HG03460 (cell line): ENCODE measurements at regions not wholly inside any gene's neighbourhood (a gene's known extent, or its start where the extent isn't known, plus 50 kb on each side); places are given as distances from the start of the nearest gene placed in this dataset.
"Not testable (repeated sequence)": the region's sequence is repeated elsewhere in the genome, so short reads cannot be mapped to it uniquely, and the experiment has no call there.

Source experiments
- ATAC-seq: cut with Tn5 transposase; IDR thresholded peaks from one replicate; pipeline ENCODE4 v1.9.1; 2021; ENCODE audit not compliant: unreplicated experiment

DNA sequence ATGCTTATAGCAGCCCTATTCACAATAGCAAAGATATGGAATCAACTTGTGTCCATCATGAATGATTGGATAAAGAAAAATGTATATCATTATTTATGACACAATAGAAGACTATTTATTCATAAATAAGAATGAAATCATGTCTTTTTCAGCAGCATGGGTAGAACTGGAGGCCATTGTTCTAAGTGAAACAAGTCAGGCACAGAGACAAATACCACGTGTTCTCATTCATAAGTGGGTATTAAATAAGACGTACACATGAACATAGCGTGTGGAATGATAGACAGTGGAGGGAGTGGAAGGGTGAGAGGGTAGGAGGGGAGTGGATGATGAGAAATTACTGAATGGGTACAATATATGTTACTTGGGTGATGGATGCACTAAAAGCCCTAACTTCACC, 762.4 kb downstream of the REEP3 start:
- no peak for ATAC-seq

DNA sequence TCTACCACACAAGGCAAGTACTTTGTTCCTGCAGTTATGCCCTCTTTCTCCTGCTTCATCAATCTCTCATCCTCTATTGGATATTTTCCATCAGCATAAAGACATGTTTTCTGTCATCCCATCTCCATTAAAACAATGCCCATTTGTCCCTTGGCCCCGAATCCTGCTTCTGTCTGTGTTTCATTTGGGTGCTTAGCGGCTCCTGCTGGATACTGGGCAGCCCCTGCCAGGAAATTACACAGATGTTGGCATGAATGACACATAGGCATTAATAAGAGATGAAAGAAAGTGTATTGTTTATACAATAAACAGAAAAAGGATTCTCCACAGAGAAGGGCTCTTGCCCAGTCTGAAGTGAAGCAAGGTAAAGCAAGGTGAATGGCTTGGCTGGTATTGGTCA, 765.3 kb downstream of the REEP3 start:
- no peak for ATAC-seq

DNA sequence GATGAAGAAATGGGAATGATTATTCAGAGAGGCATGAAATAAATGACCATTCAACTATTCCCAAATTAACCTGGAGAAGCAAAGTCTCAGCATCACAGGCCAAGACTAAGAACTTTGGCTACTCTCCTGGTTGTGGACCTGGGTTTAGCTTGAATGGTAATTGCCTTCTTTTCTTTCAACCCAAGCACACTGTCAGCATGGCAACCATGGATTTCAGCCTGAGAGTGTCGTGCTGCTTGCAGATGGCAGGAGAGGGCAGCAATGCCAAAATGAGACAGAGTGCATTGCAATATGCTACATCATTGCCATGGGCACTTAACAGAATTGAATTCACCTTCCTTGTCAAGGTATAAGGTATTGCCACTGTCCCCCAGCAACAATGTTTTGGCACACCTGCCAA, 767.2 kb downstream of the REEP3 start:
- ATAC-seq: no peak

DNA sequence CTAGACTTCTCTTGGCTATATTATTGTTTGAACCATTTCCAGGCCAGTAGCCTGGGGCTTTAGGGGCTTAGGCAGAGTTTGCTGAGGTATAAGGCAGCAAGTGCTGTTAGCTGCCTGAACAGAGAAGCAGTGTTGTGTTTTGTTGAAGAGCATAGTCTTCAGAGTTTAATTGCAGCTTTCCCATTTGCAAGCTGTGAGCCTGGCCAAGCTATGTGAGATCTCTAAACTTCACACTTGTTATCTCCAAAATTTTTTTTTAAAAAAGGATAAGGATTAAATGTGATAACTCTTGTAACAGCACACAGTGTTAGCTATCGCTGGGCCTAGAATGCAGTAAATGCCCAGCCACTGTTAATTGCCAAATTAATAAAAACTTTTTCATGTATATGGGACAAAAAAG, 782.4 kb downstream of the REEP3 start:
- ATAC-seq: no peak

DNA sequence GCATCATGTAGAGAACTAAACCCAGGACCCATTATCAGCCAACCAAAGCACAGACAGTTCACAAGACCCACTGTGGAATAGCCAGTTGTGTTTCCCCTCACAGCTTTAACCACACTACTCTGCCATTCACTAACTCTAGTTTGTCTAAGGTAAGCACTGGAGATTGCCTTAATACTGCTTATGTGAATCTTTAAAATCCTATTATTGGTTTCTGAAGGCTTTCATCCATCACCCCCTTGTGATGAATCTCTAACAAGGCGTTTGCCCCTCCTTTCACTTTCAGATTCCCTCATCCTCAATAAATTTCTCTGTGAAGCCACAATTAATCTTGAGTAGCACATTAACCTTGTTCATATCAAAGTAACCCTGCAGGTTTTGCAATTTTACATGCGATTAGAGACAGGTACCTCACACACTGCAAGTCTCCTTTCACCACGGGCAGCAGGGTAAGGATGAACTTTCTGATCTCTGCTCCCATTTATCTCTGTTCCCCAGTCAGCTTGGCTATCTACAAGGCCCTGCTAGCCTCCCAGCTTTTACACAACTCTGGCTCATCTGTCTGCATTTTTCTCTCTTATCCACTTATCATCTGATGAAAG, 785.6 kb downstream of the REEP3 start:
- ATAC-seq: no peak

DNA sequence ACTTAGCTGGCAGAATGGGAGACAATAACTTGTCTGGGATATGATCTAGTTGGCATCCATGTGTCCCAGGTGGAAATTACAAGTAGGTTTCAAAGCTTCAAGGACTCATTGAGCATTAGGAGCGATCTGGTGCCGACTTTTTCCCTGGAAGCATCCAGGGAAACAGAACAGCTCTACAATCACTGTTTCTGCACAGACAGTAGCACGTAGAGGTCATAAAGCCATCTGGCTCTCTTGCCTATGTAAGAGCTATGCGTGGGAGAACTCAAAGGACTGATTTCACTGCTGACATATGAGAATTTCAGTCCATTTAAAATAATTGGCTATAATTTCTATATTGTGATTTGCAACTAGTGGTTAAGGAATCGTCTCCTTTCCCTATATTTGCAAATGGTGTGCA, 791.7 kb downstream of the REEP3 start:
- no peak for ATAC-seq

DNA sequence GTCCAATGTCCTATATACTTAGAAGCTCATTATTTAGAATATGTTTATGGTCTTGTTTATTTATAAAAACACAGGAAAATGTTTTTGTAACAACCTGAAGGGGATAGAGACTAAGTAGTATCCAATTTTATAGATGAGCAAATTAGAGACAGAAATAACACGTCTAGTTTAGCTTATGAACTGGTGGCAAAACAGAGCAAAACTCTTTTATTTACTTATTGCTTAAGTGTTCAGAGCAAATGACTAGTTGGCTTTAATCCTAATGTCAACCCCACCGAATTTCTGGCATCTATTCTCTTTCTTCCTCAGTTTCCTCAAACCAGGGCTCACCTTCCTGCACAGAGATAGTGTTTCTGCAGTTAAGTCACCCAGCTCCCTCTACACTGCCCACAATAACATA, 792.8 kb downstream of the REEP3 start:
- ATAC-seq: no peak

DNA sequence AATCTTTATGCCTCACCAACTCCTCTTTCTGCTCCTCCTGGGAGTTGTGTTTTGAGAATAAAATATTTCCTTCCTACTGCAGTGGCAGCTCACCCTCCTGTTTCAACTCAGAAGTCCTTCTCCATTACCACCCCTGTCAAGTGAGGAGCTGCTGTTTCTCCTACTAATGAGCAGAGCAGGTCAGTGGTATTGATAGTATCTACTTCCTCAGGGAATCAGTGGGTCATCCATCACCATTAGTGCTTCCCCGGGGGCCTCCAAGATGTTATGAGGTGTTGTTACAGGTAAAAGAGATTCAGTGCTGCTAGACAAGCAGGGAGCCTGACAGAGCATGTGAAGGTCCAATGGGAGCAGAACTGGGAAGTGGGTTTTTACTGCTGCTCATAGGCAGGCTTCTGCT, 795.2 kb downstream of the REEP3 start:
- no peak for ATAC-seq

DNA sequence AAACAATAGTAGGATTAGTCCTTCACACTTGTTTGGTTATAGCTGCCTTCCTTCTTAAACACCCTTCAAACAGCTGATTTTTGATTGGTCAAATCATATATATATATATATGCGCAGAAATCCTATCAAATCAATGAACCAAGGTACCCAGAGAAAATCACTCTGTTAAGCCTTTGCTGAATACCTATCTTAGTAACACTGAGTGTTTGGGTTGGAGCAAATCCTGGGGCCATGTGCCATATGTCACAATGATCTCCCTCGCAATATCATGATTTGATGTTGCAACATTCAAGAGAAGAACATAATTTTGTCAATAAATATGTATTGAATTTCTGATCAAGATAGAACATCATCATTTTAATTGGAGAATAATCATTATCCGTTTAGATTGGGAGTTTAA, 795.6 kb downstream of the REEP3 start:
- no peak for ATAC-seq

DNA sequence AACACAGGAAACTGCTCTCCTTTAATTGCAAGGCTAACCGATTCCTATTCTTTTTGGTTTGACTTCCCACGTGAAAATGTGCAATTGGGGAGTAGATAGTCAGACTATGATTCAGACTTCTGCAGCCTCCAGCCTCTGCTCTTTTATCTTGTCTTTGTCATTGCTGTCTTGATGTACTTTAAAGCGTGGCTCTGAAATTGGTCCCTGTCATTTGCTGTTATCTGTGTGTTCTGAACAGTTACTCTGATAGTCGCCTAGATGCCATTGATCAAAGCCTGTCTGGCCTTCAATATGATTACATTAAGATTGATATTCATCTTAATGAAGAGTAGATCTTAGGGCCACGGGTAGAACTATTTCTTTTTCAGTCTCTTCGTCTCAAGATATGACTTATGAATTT, 799.2 kb downstream of the REEP3 start:
- no peak for ATAC-seq

DNA sequence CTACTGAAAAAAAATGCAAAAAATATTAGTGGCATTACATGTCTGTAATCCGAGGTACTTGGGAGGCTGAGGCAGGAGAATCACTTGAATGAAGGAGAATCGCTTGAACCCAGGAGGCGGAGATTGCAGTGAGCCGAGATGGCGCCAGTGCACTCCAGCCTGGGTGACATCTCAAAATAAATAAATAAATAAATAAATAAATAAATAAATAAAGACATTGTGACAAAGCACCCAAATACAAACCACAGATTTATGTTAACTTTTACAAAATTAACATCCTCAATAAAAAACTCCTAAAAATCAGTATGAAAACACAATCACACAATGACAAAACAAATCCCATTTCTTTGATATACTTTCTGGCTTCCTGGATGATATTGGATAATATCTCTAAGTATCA, 808.3 kb downstream of the REEP3 start:
- ATAC-seq: no peak

DNA sequence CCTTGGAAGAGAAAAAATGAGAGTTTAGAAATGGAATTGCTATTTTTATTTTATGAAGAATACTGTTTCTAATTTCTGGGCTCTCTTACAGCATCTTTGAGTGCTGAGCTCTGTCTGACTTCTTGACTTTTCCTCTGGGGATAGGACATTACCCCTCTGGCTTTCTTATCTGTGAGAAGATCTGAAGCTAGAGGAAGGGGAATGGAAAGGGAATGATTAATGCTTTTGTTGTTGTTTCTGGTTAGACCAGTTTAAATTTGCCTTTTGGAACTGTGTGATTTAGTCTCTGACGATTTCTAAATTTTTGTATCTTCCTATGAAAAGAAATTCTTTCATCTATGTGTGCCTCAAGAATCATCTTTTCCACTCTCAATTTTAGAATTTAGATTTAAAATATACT, 811.4 kb downstream of the REEP3 start:
- ATAC-seq: no peak

DNA sequence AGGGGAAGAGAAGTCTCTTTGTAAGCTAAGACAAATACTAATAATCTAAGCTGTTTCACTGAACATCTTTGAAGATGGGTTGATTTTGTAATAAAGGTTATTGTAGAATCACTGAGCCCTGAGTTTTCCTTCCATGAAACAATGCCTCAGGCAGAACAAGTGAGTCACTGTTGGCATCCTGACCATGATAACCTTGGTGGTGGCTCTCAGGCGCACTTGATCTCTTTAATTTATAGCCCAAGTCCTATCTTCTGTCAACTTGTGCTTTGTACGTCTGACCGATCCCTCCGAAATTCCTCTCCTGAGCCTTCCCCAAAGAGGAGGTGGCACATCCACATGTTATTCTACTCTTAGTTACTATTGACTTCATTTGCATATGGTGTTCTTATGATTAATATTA, 812.9 kb downstream of the REEP3 start:
- ATAC-seq: no peak

DNA sequence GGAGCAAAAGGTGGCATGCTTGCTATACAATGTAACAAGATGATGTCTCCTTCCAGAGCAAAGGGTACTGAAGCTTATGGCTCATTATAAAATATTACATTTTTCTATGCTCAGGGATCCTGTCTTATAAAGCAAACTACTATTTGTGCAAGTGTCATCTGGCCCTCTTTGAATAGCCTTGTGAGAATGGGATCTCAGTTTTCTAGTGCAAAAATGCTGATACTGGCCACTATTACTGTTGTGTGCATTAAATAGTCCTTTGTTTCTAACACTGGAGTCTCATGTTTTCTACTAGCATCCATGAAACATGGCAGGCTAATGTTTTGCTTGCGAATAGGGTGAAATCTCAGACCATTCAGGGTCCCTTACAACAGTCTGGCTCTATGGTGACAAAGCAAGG, 823.0 kb downstream of the REEP3 start:
- ATAC-seq: no peak

DNA sequence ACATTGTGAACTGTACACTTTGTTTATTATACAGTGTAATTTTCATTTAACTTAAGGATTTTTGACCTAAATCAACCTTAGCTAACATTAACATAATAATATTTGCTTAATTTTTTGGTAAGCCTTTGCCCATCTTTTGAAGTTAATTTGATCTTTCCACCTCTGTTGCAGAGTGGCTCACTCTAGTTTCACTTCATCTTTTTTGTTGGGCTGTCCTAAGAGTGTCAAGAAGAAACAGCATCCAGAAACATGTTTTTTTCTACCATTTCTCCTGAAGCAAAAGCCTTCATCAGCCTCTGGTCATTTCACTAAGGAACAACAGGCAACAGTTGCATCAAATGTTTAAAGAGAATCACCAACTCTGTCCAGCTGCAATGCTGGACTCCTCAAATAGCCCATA, 824.7 kb downstream of the REEP3 start:
- no peak for ATAC-seq

DNA sequence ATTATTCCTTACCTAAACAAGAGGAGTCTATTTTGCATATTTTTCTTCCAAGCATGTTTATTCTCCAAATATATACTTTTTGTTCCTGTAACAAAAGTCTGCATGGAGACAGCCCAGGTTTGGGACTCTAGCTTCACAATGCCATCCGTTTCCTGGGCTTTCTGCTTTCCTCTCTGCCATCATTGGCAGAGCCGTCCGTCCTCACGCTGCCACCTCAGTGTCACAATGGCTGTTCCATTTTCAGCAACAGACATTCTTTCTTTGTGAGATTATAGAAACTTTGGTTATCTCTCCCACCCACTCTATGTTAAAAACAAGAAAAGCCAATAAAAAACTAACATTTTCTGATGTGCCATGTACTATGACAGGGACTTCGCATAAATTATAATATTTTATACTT, 825.2 kb downstream of the REEP3 start:
- no peak for ATAC-seq

DNA sequence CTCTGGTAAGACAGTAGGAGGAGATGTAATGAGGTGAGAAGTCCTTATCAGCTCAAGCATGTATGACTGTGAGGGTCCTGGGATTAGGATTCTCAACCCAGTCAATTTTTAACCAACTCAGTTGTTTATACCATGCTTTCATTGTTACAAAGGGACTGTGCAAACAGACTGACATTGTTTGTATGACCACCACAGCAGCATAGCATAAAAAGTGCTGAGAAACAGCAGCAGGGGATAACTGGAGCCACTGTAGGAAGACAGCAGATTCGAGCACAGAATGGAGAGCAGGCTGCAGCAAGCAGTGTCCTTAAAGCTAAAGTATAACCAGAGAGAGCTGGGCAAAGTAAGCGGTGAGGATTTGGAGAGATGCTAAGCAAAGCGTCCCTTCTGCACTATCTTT, 829.5 kb downstream of the REEP3 start:
- no peak for ATAC-seq

DNA sequence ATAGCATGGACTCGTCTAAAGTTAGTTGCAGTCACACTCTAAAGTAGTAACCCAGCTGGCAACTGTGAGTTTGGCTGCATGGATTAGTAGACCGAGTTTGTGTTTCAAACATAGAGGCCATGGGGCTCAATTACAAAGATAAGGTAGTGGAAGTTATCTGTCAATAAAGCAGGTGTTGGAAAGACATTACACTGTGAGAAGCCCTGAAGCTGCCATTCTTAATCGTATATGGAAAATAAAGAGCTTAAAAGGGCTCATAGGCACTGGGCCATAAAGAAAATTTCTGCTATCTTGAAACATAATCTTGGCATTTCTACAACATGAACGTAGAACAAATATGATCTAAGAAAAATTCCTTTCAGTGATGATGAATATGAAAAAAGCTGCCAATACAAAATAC, 837.7 kb downstream of the REEP3 start:
- no peak for ATAC-seq

DNA sequence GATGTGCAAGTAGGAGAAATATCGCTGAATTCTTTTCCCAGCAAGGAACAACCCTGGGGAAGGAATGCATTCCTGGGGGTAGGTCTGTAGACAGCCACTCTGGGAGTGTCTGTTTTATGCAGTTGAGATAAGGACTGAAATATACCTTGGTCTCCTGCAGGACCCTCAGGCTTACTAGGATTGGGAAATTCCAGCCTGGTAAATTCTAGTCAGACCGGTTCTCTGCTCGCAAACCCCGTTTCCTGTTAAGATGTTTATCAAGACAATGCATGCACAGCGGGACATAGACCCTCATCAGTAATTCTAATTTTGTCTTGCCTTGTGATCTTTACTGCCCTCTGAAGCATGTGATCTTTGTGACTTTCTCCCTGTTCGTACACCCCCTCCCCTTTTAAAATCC, 839.0 kb downstream of the REEP3 start:
- not testable (repeated sequence) for ATAC-seq

DNA sequence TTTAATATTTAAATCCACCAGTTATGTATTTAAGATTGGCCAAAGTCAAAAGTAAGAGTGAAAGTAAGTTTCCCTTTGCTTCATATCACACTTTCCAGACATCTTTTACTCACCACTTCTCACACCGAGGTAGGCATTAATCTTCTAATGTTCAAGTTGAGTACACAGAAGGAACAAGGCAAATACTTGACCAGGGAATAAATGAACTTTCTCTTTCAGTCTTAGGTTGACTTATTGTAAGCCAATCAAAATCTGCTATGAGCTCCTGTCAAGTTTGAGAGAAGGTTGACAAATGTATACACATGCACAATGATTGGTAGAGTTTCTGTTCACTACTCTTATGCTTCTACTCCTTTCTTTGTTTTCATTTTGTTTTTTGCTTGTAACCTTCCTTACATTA, 842.5 kb downstream of the REEP3 start:
- ATAC-seq: no peak

DNA sequence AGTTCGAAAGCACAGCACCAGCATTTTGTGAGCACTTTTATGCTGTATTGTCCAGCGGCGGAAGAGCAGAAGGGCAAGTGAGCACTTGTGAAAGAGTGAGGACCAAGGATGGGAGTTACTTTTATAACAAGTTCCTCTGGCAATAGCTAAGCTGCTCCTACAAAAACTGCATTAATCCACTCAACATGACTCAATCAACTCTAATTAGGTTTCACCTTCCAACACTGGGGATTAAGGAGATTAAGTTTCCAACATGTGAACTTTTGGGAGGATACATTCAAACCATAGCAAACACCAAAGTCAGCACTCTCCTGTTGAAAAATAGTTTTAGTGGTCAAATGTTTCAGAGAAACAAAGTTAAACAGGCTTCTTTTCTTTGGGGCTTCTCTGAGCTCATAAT, 844.5 kb downstream of the REEP3 start:
- ATAC-seq: no peak

DNA sequence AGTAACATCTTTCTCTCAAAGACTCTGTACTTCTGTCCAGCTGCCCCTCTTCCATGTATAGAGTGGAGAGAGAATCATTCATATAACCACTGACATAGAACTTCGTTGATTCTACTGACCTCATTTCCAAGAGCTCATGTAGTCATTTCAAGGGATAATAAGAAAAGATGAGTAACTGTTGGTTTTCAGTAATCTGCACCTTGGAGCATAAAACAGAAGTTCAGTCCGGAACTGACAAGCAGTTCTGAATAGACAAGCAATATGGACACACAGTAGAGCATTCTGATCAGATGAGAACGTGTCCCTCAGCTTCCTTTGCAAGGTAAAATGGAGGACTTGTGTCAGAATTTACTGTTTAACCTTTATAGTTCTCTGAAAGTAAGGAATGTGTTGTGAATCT, 847.1 kb downstream of the REEP3 start:
- ATAC-seq: no peak

DNA sequence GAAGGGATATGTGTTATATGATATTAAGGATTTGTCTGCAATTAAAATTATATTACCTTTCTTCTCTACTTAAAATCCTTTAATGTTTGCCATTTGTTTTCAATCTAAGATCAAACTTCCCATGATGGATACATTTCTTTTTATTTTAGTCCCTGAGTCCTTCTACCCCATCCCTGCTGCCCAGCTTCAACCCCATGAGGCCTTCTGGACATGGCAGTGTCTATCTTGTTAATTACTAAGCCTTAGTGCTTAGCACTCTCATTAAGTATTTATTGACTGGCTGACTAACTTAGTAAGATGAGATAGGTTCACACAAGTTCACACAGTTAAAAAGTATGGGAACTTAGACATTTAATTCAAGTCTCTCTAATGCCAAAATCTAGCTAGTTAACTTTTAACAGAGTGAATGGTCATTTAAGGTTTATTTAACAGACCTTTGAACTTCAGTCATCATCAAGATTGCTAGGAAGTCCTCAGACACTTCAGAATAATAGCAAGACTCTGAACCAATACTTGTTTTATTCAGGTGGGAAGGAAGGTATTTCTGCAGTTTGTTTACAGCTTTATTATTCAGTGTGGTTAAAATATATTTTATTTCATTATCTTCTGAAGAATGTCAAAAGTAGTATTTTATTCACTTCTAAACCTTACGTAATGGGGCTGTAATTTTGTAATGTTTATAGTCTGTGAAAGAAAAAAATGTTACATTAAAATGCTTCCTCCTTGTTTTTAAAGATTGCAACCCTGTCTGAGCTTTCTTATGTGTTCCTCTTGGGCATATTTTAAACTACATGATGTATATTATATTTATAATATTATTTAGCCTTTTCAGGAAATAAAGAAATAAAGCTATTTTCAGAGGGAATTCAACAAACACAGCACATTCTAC, 848.9 kb downstream of the REEP3 start:
- ATAC-seq: no peak
